ENCODE measurements at regions not wholly inside any gene's neighbourhood (a gene's known extent, or its start where the extent isn't known, plus 50 kb on each side); places are given as distances from the start of the nearest gene placed in this dataset.
A peak's percentile ranks its signal among the peaks of the same experiment; 100 is the strongest.
"Not testable (repeated sequence)": the region's sequence is repeated elsewhere in the genome, so short reads cannot be mapped to it uniquely, and the experiment has no call there.

GRCh38 chr4:138348055-138348454 is 105.9 kb upstream of the SLC7A11 start:
- DNase-seq: no peak

GRCh38 chr4:138347561-138347960 is 105.4 kb upstream of the SLC7A11 start:
- no peak for DNase-seq

GRCh38 chr4:138344851-138345250 is 102.7 kb upstream of the SLC7A11 start:
- DNase-seq: no peak

- DNase-seq: no peak
Measured at GRCh38 chr4:138344054-138344453, 101.9 kb upstream of the SLC7A11 start.

- no peak for DNase-seq
Measured at GRCh38 chr4:138341739-138342415, 99.7 kb upstream of the SLC7A11 start.

- DNase-seq: no peak
Measured at GRCh38 chr4:138338840-138339239, 96.7 kb upstream of the SLC7A11 start.

GRCh38 chr4:138338222-138338621 is 96.1 kb upstream of the SLC7A11 start:
- not testable (repeated sequence) for DNase-seq

- no peak for DNase-seq
Measured at GRCh38 chr4:138334346-138335016, 92.3 kb upstream of the SLC7A11 start.

GRCh38 chr4:138332415-138332814 is 90.3 kb upstream of the SLC7A11 start:
- DNase-seq: not testable (repeated sequence)

- DNase-seq: peak; percentile 13
Measured at GRCh38 chr4:138330531-138330930, 88.4 kb upstream of the SLC7A11 start.

GRCh38 chr4:138329506-138330070 is 87.4 kb upstream of the SLC7A11 start:
- no peak for DNase-seq

GRCh38 chr4:138327338-138327737 is 85.2 kb upstream of the SLC7A11 start:
- no peak for DNase-seq

GRCh38 chr4:138320831-138321230 is 78.7 kb upstream of the SLC7A11 start:
- no peak for DNase-seq

GRCh38 chr4:138320030-138320429 is 77.9 kb upstream of the SLC7A11 start:
- no peak for DNase-seq

GRCh38 chr4:138317175-138317748 is 75.1 kb upstream of the SLC7A11 start:
- no peak for DNase-seq

GRCh38 chr4:138312536-138312911 is 70.4 kb upstream of the SLC7A11 start:
- DNase-seq: no peak

- DNase-seq: no peak
Measured at GRCh38 chr4:138311771-138312535, 69.8 kb upstream of the SLC7A11 start.

- DNase-seq: no peak
Measured at GRCh38 chr4:138310991-138311390, 68.8 kb upstream of the SLC7A11 start.

- no peak for DNase-seq
Measured at GRCh38 chr4:138310498-138310897, 68.3 kb upstream of the SLC7A11 start.

- no peak for DNase-seq
Measured at GRCh38 chr4:138308356-138308755, 66.2 kb upstream of the SLC7A11 start.

- no peak for DNase-seq
Measured at GRCh38 chr4:138307319-138307718, 65.2 kb upstream of the SLC7A11 start.

GRCh38 chr4:138305050-138305449 is 62.9 kb upstream of the SLC7A11 start:
- no peak for DNase-seq

GRCh38 chr4:138301536-138301935 is 59.4 kb upstream of the SLC7A11 start:
- DNase-seq: peak; percentile 40

All from NCI-H82 (cell line).